Gastrocnemius medialis (tissue), 4 donors: ENCODE measurements at regions not wholly inside any gene's neighbourhood (a gene's known extent, or its start where the extent isn't known, plus 50 kb on each side); places are given as distances from the start of the nearest gene placed in this dataset.

Source experiments
- ATAC-seq, 2 donors: fragments of 150-250 bp; one replicate each; pipeline ENCODE4 v1.9.1; 2016
- DNase-seq, 2 donors: peaks; one replicate each; pipeline ENCODE4 v3.0.0-alpha.2; 2019
- H3K27ac ChIP-seq, 4 donors: fragments of 200-600 bp; sonication (generic); 1 replicate in 1 of 4; 2 replicates in 3 of 4; pipeline ENCODE4 v1.5.1; 2016 to 2018; ENCODE audit warnings: mild to moderate bottlenecking in 2 of 4, moderate library complexity in 1 of 4
- H3K27me3 ChIP-seq, 3 donors: fragments of 200-600 bp; sonication (generic) in 2 of 3; 1 replicate in 1 of 3; 2 replicates in 2 of 3; pipeline versions ENCODE4 v1.5.1 to v1.6.0; 2016 to 2019; ENCODE audit warnings: mild to moderate bottlenecking in 1 of 3, moderate library complexity in 1 of 3
- H3K36me3 ChIP-seq, 2 donors: fragments of 200-600 bp; sonication (generic) in 1 of 2; one replicate each; pipeline ENCODE4 v1.5.1; 2017 to 2018
- H3K4me1 ChIP-seq, 2 donors: fragments of 200-600 bp; sonication (generic) in 1 of 2; one replicate each; pipeline ENCODE4 v1.5.1; 2016 to 2017; ENCODE audit warnings: mild to moderate bottlenecking in 2 of 2
- H3K4me3 ChIP-seq, 4 donors: fragments of 200-600 bp; sonication (generic) in 3 of 4; 1 replicate in 1 of 4; 2 replicates in 3 of 4; pipeline ENCODE4 v1.5.1; 2016 to 2019; ENCODE audit warnings: mild to moderate bottlenecking in 2 of 4
- H3K9me3 ChIP-seq, 3 donors: fragments of 200-600 bp; sonication (generic) in 2 of 3; 1 replicate in 1 of 3; 2 replicates in 2 of 3; pipeline ENCODE4 v1.5.1; 2016 to 2019
- POLR2A ChIP-seq, 2 donors: fragments of 450-650 bp; IDR thresholded peaks; one replicate each; pipeline ENCODE4 v1.6.1; 2017; ENCODE audit warnings: antibody characterized with exemption in 2 of 2, mild to moderate bottlenecking in 2 of 2, moderate library complexity in 2 of 2
- in situ Hi-C, 4 donors: fragments of 200-750 bp; cut with MboI; loops; one replicate each; pipeline versions ENCODE4 v1.15.0 to v1.8.0; 2017; ENCODE audit warnings: low sequenced_read_pairs in 4 of 4
- intact Hi-C: fragments of 100-400 bp; cut with DNase I; formaldehyde crosslinking; loops from one replicate; pipeline ENCODE4 v1.15.1; 2023; ENCODE audit warnings: low total_unique reads
- TF ChIP-seq, protein P1 (sequence below), 5 experiments: fragments of 450-650 bp in 3 of 5; fragments of 200-600 bp in 2 of 5; sonication (generic) in 2 of 5; IDR thresholded peaks in 4 of 5; conservative IDR thresholded peaks in 1 of 5; 1 replicate in 4 of 5; 2 replicates in 1 of 5; pipeline ENCODE4 v1.5.1; 2016 to 2019; ENCODE audit warnings: antibody characterized with exemption in 5 of 5, mild to moderate bottlenecking in 3 of 5, moderate library complexity in 3 of 5

- no peak for TF ChIP-seq POLR2A (IDR thresholded peaks at IDR 0.05)
- TF ChIP-seq, protein P1, sequence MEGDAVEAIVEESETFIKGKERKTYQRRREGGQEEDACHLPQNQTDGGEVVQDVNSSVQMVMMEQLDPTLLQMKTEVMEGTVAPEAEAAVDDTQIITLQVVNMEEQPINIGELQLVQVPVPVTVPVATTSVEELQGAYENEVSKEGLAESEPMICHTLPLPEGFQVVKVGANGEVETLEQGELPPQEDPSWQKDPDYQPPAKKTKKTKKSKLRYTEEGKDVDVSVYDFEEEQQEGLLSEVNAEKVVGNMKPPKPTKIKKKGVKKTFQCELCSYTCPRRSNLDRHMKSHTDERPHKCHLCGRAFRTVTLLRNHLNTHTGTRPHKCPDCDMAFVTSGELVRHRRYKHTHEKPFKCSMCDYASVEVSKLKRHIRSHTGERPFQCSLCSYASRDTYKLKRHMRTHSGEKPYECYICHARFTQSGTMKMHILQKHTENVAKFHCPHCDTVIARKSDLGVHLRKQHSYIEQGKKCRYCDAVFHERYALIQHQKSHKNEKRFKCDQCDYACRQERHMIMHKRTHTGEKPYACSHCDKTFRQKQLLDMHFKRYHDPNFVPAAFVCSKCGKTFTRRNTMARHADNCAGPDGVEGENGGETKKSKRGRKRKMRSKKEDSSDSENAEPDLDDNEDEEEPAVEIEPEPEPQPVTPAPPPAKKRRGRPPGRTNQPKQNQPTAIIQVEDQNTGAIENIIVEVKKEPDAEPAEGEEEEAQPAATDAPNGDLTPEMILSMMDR (IDR thresholded peaks at IDR 0.05 in 4 of 5, conservative IDR thresholded peaks at IDR 0.05 in 1 of 5): no peak
- H3K4me1 ChIP-seq: peaks cover 8 to 18% of the 10 kb centered on the region in 2 donors
- no peaks in the 10 kb centered on the region for H3K27me3 ChIP-seq
- DNase-seq (no peak), ATAC-seq (no peak)
- H3K9me3 ChIP-seq: no peaks in the 10 kb centered on the region
- no peaks in the 10 kb centered on the region for H3K36me3 ChIP-seq
- intact Hi-C loops (no loop called here), in situ Hi-C loops (no loop called here)
- H3K4me3 ChIP-seq: no peak overlapping the region
- H3K27ac ChIP-seq: no peak overlapping the region
Observed at GRCh38 chr5:89016741-89017303, 133.8 kb upstream of the MEF2C start.

DNA sequence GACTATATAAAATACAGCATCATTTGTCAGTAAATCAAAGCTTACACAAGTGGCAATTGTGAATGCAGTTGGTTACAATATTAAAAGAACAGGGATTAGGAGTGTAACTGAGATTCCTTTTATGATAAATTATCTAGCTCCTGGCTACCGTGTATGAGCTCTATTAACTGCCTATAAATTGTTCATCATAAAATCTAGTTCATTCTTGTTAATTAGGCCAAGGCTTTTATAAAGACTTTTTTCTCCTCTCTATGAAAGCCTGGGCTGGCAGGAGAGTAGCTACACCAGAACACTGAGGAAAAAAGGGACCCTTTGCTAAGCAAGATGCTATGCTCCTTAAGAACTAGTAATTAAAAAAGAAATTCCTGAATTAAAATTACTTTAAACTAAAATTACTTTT is 132.4 kb upstream of the MEF2C start:
- in situ Hi-C loops: no loop called here
- ATAC-seq (no peak), DNase-seq (no peak)
- Histone ChIP-seq H3K36me3 (no peaks in the 10 kb centered on the region), H3K4me3 (no peak overlapping the region), H3K4me1 (peaks cover 8 to 18% of the 10 kb centered on the region in 2 donors), H3K27ac (no peak overlapping the region), H3K9me3 (no peaks in the 10 kb centered on the region), H3K27me3 (no peaks in the 10 kb centered on the region)
- intact Hi-C loops: no loop called here
- TF ChIP-seq, protein P1 (IDR thresholded peaks at IDR 0.05 in 4 of 5, conservative IDR thresholded peaks at IDR 0.05 in 1 of 5): no peak
- TF ChIP-seq POLR2A (IDR thresholded peaks at IDR 0.05): no peak

DNA sequence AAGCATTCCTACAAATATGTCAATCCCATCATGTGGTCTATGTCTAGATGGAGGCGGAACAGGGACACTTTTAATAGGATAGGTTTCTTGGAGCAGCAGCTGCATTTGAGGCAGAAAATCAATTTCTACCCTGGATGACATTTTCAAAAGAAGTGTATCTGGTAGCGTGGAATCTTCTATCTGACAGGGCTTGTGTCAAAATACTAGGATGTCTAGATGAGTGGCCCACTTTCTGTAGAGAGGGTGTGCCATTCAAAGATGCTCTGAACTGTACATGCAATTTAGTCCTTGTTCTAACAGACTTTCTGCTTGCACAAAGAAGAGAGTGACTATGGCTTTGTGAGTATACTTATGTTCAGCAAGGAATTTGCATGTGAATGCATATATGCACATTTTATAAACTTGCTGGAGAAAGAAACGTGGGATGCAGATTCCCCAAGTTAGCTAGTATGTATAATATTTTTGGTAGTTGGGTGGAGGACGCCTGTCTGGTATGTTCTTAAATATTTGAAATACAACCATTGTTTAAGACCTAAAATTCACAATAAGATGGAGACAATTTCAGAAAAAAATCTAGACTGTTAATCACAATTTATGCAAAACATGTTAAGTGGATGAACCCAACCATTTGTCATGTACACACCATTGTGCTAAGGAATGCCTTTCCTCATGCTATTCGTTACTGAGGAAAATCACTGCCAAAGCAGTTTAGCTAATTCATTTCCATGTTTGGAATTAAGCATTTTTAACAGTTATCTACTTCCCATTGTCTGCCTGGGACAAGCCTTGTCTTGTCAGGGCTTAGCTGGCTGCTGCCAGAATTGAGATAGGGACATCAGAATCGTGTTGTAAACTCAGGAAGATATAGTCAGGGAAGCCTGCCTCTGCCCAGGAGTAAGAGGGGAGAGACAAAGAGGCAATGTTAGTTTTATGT is 129.1 kb upstream of the MEF2C start:
- DNase-seq: no peak
- in situ Hi-C loops: no loop called here
- no peaks in the 10 kb centered on the region for H3K36me3 ChIP-seq

DNA sequence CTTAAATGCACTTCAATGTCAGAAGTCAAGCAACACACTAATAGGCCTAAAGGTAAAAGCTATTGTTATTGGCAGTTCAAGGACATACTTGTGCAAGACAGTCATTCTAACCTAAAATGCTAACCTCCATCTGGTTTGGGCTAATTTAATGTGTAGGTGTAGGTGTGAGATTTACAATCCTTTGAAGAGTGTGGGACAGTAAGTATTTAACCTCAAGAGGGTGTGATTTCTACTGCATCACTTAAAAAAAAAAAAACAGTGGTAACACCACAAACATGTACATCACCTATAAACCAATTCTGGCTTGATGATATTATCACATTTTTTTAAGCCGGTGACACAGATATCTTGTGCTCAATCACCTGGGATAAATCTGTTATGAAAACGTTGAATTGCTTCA is 127.5 kb upstream of the MEF2C start:
- intact Hi-C loops: no loop called here
- no peaks in the 10 kb centered on the region for H3K27me3 ChIP-seq
- H3K9me3 ChIP-seq: no peaks in the 10 kb centered on the region
- DNase-seq (no peak), ATAC-seq (no peak)
- no peaks in the 10 kb centered on the region for H3K36me3 ChIP-seq
- TF ChIP-seq, protein P1 (IDR thresholded peaks at IDR 0.05 in 4 of 5, conservative IDR thresholded peaks at IDR 0.05 in 1 of 5): no peak
- no peak for TF ChIP-seq POLR2A (IDR thresholded peaks at IDR 0.05)
- H3K4me3 ChIP-seq: no peak overlapping the region
- in situ Hi-C loops: no loop called here
- peaks cover 3 to 11% of the 10 kb centered on the region in 2 donors for H3K4me1 ChIP-seq
- no peak overlapping the region for H3K27ac ChIP-seq

More for the DNA sequence above, 129.1 kb upstream of the MEF2C start:
- no peak for ATAC-seq
- Histone ChIP-seq H3K9me3 (no peaks in the 10 kb centered on the region), H3K4me1 (peaks cover 8 to 18% of the 10 kb centered on the region in 2 donors), H3K27ac (no peak overlapping the region), H3K4me3 (no peak overlapping the region), H3K27me3 (no peaks in the 10 kb centered on the region)
- TF ChIP-seq POLR2A (IDR thresholded peaks at IDR 0.05): no peak
- TF ChIP-seq, protein P1 (IDR thresholded peaks at IDR 0.05 in 4 of 5, conservative IDR thresholded peaks at IDR 0.05 in 1 of 5): no peak
- intact Hi-C loops: no loop called here
